ENCODE measurements at regions not wholly inside any gene's neighbourhood (a gene's known extent, or its start where the extent isn't known, plus 50 kb on each side); places are given as distances from the start of the nearest gene placed in this dataset.

DNA sequence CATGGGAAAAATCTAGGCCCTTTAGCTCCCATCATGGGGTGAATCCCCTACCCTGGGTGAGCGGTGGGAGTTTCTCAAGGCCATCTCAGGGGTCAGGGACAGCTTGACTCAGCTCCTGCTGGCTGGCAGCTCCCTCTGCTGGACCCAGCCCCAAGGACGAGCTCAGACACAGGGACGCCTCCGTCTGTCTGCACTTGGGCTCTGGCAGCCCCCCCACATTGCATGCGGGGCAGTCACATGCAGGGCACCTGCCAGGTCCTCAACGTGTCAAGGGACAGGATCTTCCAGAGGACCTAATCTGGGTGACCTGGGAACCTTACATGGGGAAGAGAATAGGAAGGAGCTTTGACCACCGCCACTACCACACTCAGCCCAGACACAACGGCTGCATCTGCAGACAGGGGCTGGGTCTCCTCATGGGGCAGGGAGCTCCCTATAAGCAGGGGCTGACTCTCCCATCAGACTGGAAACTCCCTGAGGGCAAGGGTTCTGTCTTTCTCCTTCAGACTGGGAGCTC, 173.4 kb downstream of the MRPL14 start (continued):
- peak; percentile 87 for TF ChIP-seq ZNF501 (CRISPR knock-in tag; IDR thresholded peaks at IDR 0.05)
- TF ChIP-seq GATAD2A (CRISPR knock-in tag; IDR thresholded peaks at IDR 0.05), result peak; percentile 74
- TF ChIP-seq ZFP82 (CRISPR knock-in tag; IDR thresholded peaks at IDR 0.05; ENCODE audit: borderline replicate concordance), result 0 out of 2 replicates have a peak, but pooled peaks have one; percentile 5
- TF ChIP-seq, protein P1, sequence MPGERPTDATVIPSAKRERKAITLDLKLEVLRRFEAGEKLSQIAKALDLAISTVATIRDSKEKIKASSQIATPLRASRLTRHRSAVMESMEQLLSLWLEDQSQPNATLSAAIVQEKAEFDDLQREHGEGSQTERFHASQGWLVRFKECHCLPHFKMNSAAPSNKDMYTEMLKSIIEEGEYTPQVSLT (CRISPR knock-in tag; IDR thresholded peaks at IDR 0.05; ENCODE audit: borderline replicate concordance, low read depth), result no peak
- no peak for TF ChIP-seq RFX1 (IDR thresholded peaks at IDR 0.05)
- TF ChIP-seq GTF2F1 (IDR thresholded peaks at IDR 0.05; ENCODE audit: low read length), result no peak
- TF ChIP-seq, protein P2, sequence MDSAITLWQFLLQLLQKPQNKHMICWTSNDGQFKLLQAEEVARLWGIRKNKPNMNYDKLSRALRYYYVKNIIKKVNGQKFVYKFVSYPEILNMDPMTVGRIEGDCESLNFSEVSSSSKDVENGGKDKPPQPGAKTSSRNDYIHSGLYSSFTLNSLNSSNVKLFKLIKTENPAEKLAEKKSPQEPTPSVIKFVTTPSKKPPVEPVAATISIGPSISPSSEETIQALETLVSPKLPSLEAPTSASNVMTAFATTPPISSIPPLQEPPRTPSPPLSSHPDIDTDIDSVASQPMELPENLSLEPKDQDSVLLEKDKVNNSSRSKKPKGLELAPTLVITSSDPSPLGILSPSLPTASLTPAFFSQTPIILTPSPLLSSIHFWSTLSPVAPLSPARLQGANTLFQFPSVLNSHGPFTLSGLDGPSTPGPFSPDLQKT (CRISPR knock-in tag; IDR thresholded peaks at IDR 0.05; ENCODE audit: borderline replicate concordance), result no peak
- peak; percentile 68 for TF ChIP-seq EEA1 (CRISPR knock-in tag; IDR thresholded peaks at IDR 0.05; ENCODE audit: borderline replicate concordance)
- no peak for TF ChIP-seq ZNF749 (CRISPR knock-in tag; IDR thresholded peaks at IDR 0.05; ENCODE audit: borderline replicate concordance)
- no peak for TF ChIP-seq KAT2B (IDR thresholded peaks at IDR 0.05; ENCODE audit: borderline replicate concordance, low read depth, low read length)
- no peak; the same call in 1 of the 2 replicates for TF ChIP-seq TGIF2 (CRISPR knock-in tag; IDR thresholded peaks at IDR 0.05)
- TF ChIP-seq, protein P3, sequence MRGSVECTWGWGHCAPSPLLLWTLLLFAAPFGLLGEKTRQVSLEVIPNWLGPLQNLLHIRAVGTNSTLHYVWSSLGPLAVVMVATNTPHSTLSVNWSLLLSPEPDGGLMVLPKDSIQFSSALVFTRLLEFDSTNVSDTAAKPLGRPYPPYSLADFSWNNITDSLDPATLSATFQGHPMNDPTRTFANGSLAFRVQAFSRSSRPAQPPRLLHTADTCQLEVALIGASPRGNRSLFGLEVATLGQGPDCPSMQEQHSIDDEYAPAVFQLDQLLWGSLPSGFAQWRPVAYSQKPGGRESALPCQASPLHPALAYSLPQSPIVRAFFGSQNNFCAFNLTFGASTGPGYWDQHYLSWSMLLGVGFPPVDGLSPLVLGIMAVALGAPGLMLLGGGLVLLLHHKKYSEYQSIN (CRISPR knock-in tag; IDR thresholded peaks at IDR 0.05; ENCODE audit: borderline replicate concordance), result no peak
- no peak for TF ChIP-seq POLR2G (IDR thresholded peaks at IDR 0.05; ENCODE audit: low read depth, low read length)
- TF ChIP-seq, protein P4, sequence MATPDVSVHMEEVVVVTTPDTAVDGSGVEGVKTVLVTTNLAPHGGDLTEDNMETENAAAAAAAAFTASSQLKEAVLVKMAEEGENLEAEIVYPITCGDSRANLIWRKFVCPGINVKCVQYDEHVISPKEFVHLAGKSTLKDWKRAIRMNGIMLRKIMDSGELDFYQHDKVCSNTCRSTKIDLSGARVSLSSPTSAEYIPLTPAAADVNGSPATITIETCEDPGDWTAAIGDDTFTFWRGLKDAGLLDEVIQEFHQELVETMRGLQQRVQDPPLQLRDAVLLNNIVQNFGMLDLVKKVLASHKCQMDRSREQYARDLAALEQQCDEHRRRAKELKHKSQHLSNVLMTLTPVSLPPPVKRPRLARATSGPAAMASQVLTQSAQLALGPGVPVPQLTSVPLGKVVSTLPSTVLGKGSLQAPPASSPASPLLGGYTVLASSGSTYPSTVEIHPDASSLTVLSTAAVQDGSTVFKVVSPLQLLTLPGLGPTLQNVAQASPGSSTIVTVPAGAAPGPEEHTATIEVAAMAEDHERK (CRISPR knock-in tag; IDR thresholded peaks at IDR 0.05; ENCODE audit: low read depth), result no peak
- no peak for TF ChIP-seq DNMT3B (CRISPR knock-in tag; conservative IDR thresholded peaks at IDR 0.05)
- TF ChIP-seq TOPORS (CRISPR knock-in tag; IDR thresholded peaks at IDR 0.05), result no peak
- peak; percentile 82 for TF ChIP-seq HDAC2 (CRISPR knock-in tag; IDR thresholded peaks at IDR 0.05)
- TF ChIP-seq ZNF350 (CRISPR knock-in tag; IDR thresholded peaks at IDR 0.05; ENCODE audit: borderline replicate concordance, low read depth), result peak; percentile 65; the same call in 1 of the 2 replicates
- no peak; the same call in 1 of the 2 replicates for TF ChIP-seq MEF2D (CRISPR knock-in tag; IDR thresholded peaks at IDR 0.05)
- TF ChIP-seq TAF1 (CRISPR knock-in tag; IDR thresholded peaks at IDR 0.05), result no peak
- TF ChIP-seq, protein P5, sequence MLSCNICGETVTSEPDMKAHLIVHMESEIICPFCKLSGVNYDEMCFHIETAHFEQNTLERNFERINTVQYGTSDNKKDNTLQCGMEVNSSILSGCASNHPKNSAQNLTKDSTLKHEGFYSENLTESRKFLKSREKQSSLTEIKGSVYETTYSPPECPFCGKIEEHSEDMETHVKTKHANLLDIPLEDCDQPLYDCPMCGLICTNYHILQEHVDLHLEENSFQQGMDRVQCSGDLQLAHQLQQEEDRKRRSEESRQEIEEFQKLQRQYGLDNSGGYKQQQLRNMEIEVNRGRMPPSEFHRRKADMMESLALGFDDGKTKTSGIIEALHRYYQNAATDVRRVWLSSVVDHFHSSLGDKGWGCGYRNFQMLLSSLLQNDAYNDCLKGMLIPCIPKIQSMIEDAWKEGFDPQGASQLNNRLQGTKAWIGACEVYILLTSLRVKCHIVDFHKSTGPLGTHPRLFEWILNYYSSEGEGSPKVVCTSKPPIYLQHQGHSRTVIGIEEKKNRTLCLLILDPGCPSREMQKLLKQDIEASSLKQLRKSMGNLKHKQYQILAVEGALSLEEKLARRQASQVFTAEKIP (CRISPR knock-in tag; IDR thresholded peaks at IDR 0.05; ENCODE audit: borderline replicate concordance), result no peak
- TF ChIP-seq TRIM24 (CRISPR knock-in tag; IDR thresholded peaks at IDR 0.05), result no peak
- TF ChIP-seq EP300 (IDR thresholded peaks at IDR 0.05; ENCODE audit: low read depth in 2 of 2, low read length in 2 of 2), result 0 out of 4 replicates have a peak, but pooled peaks of 1 of the 2 experiments have one; percentile 25
- TF ChIP-seq EP300 (CRISPR knock-in tag; IDR thresholded peaks at IDR 0.05; ENCODE audit: borderline replicate concordance), result peak; percentile 46
- no peak for TF ChIP-seq HNRNPH1 (optimal IDR thresholded peaks at IDR 0.05; ENCODE audit: low read depth, low read length)
